ENCODE measurements at regions not wholly inside any gene's neighbourhood (a gene's known extent, or its start where the extent isn't known, plus 50 kb on each side); places are given as distances from the start of the nearest gene placed in this dataset.

DNA sequence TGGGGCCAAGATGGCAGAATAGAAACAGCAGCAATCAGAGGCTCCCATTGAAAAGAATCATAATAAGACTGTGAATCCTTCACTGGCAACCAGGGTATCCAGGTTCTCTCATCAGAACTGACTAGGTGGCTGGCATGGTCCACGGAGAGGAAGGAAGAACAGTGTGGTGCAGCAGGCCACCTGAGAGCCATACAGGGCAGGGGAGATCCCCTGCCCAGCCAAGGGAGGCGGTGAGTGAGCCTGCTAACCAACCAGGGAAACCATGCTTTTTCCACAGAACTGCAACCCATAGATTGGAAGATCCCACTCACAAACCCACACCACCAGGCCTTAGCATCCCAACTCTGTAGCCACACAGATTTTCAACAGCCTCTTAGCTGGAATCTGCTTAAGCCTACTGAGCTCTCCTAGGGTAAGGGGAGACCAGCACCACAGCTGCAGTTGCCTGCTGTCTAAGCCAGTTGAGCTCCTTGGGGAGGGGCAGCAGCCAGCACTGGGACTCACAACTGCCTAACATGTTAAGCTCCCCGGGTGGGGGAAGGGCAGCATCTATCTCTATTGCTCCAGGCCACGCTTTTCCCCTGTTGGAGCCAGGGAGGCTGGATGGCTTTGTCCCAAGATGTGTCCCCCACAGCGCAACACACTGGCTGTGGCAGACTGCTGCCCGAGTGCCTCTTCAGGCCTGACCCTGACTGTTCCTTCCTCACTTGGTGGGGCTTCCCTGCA lies 342.6 kb upstream of the CCDC196 start:
- in situ Hi-C loops (cut with MboI; ENCODE audit: low sequenced_read_pairs), result no loop called here

DNA sequence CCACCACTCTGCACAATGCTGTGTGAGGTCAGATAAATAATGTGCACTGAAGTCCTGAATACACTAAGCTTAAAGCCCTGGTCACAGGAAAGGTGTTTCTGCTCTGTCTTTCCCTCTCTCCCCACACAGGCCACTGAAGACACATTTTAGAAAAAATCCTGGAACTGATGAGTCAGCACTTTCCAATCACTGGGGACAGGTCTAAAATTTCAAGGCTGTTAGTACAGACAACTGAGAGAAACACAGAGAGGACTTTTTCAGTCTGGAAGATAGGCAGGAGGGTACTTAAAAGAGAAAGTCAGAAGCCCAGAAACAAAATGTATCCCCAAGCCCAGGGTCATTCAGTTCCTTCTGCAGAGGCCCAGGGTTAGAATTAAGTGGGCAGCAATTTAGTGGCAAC lies 333.9 kb upstream of the CCDC196 start:
- in situ Hi-C loops (cut with MboI; ENCODE audit: low sequenced_read_pairs), result no loop called here

DNA sequence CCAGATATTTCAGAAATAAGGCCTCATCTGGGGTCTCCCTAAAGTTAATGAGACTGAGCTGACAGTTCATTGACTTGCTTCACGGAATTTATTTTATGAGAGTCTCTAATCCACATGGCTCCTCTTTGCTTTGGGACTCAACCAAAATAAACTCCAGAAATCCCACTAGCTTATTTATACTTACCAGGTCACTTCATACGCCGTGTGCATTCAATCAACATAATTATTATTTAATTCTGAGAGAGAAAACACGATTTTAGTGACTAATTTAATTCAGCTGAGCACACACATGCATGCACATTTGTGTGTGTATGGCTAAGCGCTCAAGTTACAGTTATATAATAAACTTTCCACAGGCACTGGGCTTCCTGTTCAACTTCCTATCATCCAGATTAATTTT lies 333.4 kb upstream of the CCDC196 start:
- in situ Hi-C loops (cut with MboI; ENCODE audit: low sequenced_read_pairs), result no loop called here

DNA sequence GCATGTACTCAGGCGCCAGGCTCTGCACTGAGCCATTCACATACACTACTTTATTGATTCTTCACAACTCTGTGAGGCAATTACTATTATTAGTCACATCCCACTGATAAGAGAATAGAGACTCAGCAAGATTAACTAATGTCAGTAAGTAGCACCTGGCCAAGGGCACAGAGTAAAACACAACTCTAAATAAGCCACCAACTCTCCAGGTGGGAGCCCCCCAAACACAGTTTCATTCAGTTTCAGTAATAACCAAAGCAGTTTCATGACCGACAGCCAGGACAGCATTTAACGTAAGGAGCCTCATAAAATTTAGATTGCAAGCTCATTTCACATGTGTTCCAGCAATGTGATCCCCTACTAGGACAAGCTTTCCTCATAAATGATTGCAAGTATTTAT lies 323.1 kb upstream of the CCDC196 start:
- in situ Hi-C loops (cut with MboI; ENCODE audit: low sequenced_read_pairs), result no loop called here

DNA sequence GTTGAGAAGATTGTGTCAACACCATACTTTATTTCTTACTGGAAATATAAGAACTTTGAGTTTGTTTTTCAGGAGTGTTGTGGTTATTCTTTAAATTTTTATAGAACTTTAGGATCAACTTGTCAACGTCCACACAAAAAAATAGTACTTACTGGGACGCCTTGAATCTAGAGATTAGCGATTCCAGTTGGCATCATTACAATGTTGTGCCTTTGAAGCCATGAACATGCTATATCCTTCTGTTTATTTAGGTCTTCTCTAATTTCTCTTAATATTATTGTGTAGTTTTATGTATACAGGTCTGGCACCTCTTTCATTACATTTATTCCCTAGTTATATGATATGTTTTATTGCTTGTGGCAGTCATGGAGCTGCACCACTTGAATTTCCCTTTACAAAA lies 320.8 kb upstream of the CCDC196 start:
- in situ Hi-C loops (cut with MboI; ENCODE audit: low sequenced_read_pairs), result no loop called here

DNA sequence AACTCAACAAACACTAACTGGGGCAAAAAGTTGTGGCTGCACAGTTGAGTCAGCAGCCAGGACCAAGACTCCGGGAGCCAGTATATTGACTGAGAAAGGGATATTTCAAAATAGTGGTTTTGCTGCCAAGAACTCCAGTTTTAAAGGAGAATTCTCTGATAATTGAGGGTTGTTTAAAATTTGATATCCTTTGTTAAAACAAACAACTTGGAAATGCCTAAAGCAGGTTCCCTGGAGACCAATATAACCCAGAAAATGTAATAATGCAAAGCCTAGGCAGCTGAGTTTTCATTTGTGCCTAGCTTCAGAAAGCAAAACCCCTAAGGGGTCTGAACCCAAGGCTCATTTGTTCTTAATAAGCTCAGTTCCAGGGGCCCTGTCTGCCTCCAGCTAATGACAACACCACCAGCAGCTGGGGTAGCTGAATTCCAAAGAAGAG lies 311.7 kb upstream of the CCDC196 start:
- in situ Hi-C loops (cut with MboI; ENCODE audit: low sequenced_read_pairs), result no loop called here

DNA sequence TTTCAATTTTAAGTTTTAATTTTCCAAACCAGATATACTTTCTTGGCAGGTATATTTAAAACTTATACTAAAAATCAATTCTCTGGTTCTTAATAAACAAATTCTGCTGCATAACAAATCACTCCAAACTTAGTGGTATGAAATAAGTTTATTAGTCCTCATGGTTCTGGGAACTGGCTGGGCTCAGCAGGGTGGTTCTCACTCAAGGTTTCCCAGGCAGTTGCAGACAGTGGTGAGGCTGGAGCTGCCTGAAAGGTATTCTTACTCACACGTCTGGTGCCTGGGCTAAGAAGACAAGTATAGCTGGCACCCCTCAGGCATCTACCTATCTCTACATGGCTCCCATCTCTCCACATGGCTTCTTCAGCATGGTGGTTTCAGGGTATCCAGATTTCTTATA lies 308.2 kb upstream of the CCDC196 start:
- in situ Hi-C loops (cut with MboI; ENCODE audit: low sequenced_read_pairs), result no loop called here

DNA sequence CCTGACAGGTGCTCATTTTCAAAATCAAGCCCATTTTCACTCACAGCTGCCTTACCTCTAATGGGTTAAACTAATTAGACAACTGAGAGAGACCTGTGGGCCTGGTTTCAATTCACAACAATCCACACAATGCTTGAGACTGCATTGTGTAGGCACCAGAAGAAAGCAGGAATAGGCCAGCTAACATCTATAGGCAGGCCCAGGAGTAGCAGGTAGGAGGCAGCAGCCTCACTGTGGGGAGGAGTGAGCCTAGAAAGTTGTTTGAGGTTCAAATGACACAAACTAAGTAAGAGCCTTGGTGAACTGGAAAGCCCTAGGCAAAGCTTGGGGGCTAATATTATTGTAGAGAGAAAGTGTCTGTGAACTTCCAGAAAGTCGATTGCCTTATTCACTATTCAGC lies 289.5 kb upstream of the CCDC196 start:
- in situ Hi-C loops (cut with MboI; ENCODE audit: low sequenced_read_pairs), result no loop called here

DNA sequence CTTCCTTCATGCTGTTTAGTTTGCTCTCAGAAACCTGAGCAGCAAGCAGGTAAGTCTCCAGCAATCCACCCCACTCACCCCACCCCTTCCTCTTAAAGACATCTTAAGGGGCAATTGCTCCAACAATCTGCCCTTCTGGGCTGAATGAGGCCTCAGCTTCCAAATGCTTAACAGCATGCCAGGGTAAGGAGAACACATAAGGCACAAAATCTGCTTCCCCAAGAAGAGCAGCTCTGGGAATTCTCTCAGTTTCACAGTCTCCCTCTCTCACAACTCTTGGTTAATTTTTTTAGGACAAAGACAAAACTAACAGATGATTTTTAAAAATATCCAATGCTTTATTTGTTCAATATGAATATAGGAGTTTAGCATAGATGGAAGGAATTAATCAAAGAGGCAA lies 288.9 kb upstream of the CCDC196 start:
- in situ Hi-C loops (cut with MboI; ENCODE audit: low sequenced_read_pairs), result no loop called here

DNA sequence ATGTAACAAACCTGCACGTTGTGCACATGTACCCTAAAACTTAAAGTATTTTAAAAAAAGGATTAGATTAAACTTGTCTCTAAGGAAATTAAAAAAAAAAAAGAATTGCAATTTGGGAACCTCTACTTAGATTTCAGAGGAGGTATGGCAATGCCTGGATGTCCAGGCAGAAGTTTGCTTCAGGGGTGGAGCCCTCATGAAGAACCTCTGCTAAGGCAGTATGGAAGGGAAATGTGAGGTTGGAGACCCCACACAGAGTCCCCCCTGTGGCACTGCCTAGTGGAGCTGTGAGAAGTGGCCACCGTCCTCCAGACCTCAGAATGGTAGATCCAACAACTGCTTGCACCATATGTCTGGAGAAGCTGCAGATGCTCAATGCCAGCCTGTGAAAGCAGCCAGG lies 279.6 kb upstream of the CCDC196 start:
- in situ Hi-C loops (cut with MboI; ENCODE audit: low sequenced_read_pairs), result no loop called here

DNA sequence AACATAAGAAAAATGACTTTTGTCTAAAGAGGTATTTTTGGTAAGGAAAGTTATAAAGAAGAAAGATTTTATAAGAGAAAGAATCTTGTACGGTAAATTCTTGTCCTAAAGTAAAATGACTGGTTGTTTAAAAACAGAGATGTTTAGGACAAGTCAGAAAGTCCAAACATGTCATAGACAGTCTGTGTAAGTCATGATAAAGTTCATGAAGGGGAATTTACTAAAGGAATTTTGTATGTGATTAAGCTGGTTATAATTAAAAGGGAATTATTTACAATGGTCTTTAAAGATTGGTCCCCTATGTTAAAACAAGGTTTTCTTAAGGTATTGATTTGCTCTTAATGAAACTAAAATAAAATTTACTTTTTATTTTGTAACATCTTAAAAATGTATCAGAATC lies 269.4 kb upstream of the CCDC196 start:
- in situ Hi-C loops (cut with MboI; ENCODE audit: low sequenced_read_pairs), result no loop called here

DNA sequence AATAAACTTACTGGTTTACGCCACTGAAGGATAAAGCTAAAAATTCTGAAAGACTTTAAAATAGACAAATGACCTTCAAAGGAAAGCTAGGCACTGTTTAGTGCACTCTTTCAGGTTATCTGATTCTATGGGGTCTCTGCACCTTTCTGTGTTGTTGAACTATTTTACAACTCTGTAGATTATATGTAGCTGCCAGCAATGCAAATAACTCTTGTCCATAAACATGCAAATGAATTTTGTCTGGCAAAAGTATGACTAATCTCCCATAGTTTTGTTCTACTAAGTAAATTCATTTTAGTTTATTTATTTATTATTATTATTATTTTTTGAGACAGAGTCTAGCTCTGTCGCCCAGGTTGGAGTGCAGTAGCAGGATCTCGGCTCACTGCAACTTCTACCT lies 266.3 kb upstream of the CCDC196 start:
- in situ Hi-C loops (cut with MboI; ENCODE audit: low sequenced_read_pairs), result no loop called here

DNA sequence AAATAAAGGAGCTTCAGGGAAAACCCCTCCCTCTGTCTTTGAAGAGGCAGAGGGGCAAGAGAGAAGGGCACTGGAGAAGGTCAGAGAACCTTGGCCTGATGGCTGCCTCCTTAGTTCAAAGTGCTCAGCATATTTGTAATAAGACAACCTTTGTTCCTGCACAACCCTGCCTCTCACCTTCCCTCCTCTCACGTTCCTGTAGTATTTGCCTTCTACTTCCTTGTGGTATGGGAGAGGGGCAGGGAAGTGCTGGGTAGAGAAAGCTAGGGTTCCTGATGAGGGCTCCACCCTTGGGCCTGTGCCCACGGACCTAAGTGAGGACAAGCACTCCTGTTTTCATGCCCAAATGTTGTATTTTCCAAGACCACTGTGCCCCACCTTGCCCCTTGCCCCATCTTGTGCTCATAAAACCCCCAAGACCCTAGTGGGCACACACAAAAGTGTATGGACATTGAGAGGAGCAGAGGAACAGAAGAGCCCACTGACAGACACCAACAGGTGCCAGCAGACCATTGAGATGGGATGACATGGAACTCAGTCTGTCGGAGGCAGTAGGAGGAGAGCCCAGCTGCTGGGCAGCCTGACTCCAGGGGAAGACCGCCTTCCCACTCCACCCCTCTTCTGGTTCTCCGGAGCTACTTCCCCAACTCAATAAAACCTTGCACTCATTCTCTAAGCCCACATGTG lies 261.5 kb upstream of the CCDC196 start:
- in situ Hi-C loops (cut with MboI; ENCODE audit: low sequenced_read_pairs), result no loop called here

DNA sequence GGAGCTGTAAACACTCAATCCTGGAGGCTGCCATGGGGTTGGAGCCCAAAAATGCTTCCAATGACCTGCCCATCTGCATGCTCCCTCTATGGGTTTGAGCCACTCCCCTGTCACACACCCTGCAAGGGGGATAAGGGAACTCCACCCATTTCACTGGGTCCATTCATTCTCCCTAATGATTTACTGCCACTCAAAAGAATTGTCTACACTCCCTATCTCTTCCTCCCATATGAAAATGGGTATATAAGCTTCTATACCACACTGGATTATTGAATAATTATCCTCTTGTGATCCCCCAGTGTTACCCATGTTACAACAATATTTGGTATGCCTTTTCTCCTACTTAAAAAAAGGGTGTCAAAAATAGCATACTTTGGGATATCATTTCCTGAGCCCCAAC lies 260.8 kb upstream of the CCDC196 start:
- in situ Hi-C loops (cut with MboI; ENCODE audit: low sequenced_read_pairs), result no loop called here

DNA sequence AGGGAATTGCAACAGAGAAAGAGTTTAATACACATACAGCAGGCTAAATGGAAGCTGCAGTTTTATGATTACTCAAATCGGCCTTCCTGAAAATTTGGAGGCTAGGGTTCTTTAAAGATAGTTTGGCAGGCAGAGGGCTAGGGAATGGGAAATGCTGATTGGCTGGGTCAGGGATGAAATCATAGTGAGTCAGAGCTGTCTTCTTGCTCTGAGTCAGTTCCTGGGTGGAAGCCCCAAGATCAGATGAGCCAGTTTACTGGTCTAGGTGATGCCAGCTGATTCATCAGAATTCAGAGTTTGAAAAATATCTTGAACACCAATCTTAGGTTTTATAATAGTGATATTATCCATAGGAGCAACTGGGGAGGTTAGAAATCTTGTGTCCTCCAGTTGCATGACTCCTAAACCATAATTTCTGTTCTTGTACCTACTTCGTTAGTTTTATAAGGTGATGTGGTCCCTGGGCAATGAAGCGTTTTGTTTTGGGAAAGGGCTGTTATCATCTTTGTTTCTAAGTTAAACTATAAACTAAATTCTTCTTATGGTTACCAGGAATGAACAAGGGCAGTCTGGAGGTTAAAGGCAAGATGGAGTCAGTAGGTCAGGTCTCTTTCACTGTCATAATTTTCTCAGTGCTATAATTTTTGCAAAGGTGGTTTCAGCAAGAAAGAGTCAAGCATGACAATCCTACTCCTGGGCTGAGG lies 257.8 kb upstream of the CCDC196 start:
- in situ Hi-C loops (cut with MboI; ENCODE audit: low sequenced_read_pairs), result no loop called here

DNA sequence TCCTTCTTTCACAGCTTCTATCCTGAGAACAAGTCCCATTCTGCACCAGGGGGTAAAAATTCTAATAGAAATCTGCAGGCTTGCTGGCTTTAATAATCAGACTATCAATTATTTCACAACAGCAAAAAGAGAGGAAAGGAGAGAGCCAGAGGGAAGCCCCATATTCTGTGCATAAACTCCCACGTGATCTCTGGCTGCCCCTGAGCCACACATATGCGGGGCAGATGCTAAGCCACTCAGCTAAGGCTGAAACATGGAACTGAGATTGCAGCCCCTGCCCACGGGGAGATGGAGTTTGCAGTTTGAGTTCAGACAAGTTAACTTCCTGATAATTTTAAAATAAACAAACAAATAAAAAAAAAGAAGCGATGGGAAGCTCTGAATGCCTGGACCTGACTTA lies 254.4 kb upstream of the CCDC196 start:
- in situ Hi-C loops (cut with MboI; ENCODE audit: low sequenced_read_pairs), result no loop called here

DNA sequence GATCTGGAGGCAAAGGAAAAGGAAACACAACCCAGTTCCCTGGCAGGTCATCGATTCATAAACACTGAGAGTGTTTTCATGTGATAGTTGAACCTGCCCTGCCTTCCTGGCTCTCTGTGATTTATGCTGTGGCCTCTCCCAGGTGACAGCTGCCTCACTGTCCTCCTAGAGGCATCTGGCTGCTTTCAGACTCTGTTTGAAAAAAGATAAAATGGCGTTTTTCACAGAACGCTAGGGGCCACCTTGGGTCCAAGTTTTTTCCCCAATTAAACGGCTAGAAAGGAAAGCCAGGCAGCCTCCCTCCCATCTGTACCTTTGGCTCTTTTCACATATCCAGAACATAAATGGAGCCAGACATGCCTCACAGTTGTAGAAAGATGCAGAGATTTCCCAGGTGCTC lies 252.6 kb upstream of the CCDC196 start:
- in situ Hi-C loops (cut with MboI; ENCODE audit: low sequenced_read_pairs), result no loop called here

DNA sequence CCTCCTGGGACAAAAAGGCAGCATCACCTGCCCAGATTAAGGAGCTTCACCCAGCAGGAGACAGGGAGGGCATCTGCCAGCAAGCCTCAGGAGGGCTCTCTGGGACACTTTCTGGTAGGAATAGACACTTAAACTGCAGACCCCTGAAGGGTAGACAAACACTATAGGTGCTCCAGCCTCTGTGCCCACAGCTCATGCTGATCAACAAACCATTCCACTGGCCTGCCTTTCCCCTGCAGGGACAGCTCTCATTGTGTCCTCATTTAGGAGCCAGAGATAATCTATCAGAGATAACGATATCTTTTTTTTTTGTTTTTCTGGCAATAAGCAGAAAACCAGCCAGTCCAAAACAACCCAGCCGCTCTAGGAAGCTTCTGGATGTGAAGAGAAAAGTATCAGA lies 251.8 kb upstream of the CCDC196 start:
- in situ Hi-C loops (cut with MboI; ENCODE audit: low sequenced_read_pairs), result no loop called here

DNA sequence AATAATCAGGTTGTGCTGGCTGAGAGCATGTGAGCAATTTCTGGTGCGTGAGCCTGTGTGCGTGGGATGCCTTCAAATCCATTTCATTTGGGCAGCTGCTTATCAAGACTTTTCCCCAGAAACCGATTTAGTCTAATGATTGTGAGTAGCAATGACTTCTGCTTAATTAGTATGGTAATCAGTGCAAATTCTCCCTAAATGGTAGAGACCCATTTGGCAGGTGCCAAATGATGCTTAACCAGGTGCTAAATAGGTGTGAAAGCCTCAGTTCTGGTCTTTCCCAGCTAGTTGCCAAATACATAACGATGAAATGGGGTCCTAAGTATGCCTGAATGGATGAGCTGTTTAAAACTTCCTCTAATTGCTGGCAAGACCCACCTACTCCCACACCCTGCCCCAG lies 248.4 kb upstream of the CCDC196 start:
- in situ Hi-C loops (cut with MboI; ENCODE audit: low sequenced_read_pairs), result no loop called here

DNA sequence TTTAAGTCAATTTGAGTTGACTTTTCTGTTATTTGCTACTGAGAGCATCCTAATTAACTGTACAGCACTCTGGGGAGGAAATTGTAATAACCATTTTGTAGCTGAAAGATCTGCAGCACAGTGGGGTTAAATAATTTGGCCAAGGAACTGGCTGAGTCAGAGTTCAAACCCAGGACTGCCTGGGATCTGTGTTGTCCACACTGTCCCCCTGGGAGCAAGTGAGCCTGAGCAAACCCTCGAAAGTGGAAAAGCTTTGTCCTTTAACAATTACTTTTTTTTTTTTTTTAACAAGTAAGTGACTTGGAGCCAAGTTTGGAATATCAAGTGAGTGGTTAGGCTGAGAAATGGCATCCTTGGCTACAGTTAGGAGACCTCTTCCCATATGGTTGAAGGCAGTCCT lies 247.2 kb upstream of the CCDC196 start:
- in situ Hi-C loops (cut with MboI; ENCODE audit: low sequenced_read_pairs), result no loop called here

DNA sequence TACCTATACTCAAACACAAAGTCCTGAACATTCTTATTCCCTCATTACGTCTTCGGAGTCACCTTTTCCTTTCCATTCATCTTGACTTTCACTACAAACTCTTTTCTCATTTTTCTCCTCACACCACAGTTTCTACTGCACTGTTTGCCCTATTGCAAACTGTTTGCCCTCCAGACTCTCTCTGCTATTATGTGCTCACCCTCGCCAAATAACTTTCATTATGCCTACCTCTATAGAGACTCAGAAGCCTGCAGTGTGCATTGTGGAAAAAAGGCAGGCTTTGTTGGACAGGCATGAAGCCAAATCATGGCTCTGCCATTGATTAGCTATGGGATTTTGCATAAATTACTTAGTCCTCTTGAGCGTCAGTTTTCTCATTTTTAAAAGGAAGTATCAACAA lies 246.6 kb upstream of the CCDC196 start:
- in situ Hi-C loops (cut with MboI; ENCODE audit: low sequenced_read_pairs), result no loop called here

DNA sequence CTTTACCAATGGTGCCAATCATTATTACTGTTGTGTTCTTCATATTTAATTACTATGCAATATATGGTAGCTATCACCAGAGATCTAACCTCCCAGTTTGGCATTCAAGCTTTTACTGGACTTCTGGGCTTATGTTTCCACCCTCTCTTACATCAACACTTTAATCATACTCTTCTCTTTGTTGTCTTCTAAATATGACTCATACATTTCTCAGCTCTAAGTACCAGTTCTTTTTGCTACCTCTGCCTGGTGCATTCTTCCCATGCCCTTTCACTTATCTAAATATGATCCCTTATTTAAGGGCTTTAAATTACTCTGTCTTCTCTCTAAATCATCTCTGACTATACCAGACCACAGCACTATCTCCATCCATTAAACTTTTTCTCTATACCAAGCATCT lies 246.1 kb upstream of the CCDC196 start:
- in situ Hi-C loops (cut with MboI; ENCODE audit: low sequenced_read_pairs), result no loop called here
